Spleen (tissue), 7 donors: ENCODE measurements at regions not wholly inside any gene's neighbourhood (a gene's known extent, or its start where the extent isn't known, plus 50 kb on each side); places are given as distances from the start of the nearest gene placed in this dataset.

Source experiments
- CTCF ChIP-seq, 11 experiments: fragments of 200-600 bp in 7 of 11; fragments of 450-650 bp in 4 of 11; sonication (generic) in 4 of 11; IDR thresholded peaks in 8 of 11; conservative IDR thresholded peaks in 3 of 11; 1 replicate in 7 of 11; 2 replicates in 4 of 11; pipeline versions ENCODE4 v1.4.0 to v1.8.0; 2016 to 2021; ENCODE audit warnings: antibody characterized with exemption in 11 of 11, inconsistent platforms in 4 of 11, mild to moderate bottlenecking in 1 of 11
- POLR2A ChIP-seq, 3 donors: fragments of 450-650 bp; IDR thresholded peaks; one replicate each; pipeline ENCODE4 v1.5.1; 2017; ENCODE audit warnings: antibody characterized with exemption in 3 of 3, mild to moderate bottlenecking in 1 of 3
- donor health status: DM: no; HTN: no; CAD: no; lungs with moderate emphysema.
- donor health status: DM: no; HTN: no; CAD: no.
- donor health status: DM: no; HTN: no; CAD: no.

DNA sequence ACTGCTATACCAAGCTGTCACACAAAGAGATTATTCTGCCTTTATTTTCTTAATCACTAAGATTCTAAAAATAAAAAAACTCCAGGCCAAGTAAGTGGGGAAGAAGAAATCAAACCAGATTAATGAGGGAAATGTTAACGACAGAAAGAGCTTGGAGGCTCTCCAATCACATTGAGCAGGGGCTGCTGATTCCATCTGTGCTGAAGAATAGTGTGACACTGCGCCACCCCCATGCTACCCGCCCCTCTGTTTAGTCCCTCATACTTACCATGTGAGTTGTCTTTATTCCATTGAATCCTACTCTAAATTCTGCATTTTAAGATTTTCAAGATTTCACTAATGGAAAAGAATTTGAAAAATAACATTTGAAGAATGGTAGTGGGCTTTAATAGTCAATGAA lies 998.0 kb upstream of the CDH2 start:
- no peak for TF ChIP-seq CTCF (IDR thresholded peaks at IDR 0.05 in 8 of 11, conservative IDR thresholded peaks at IDR 0.05 in 3 of 11)
- no peak for TF ChIP-seq POLR2A (IDR thresholded peaks at IDR 0.05)
